Stomach (tissue), 8 donors: ENCODE measurements at regions not wholly inside any gene's neighbourhood (a gene's known extent, or its start where the extent isn't known, plus 50 kb on each side); places are given as distances from the start of the nearest gene placed in this dataset.

ENCODE experiments used
- DNase-seq, 2 donors: peaks; one replicate each; pipeline versions ENCODE4 v3.0.0 to v3.0.0-alpha.2; 2013 to 2019
- H3K27ac ChIP-seq, 5 donors: fragments of 200-600 bp in 4 of 5; sonication (generic) in 4 of 5; one replicate each; pipeline ENCODE4 v1.5.1; 2013 to 2019; ENCODE audit warnings: mild to moderate bottlenecking in 1 of 5, moderate library complexity in 1 of 5
- H3K27me3 ChIP-seq, 3 donors: fragments of 200-600 bp; sonication (generic); one replicate each; pipeline ENCODE4 v1.5.1; 2017 to 2019; ENCODE audit warnings: mixed run types in 1 of 3
- H3K36me3 ChIP-seq, 4 donors: fragments of 200-600 bp; sonication (generic); 1 replicate in 3 of 4; 2 replicates in 1 of 4; pipeline ENCODE4 v1.5.1; 2016 to 2019
- H3K4me1 ChIP-seq, 4 donors: fragments of 200-600 bp; sonication (generic); one replicate each; pipeline ENCODE4 v1.5.1; 2016 to 2019
- H3K4me3 ChIP-seq, 4 donors: fragments of 200-600 bp; sonication (generic) in 3 of 4; one replicate each; pipeline ENCODE4 v1.5.1; 2016 to 2019; ENCODE audit warnings: mild to moderate bottlenecking in 1 of 4
- H3K9me3 ChIP-seq, 4 donors: fragments of 200-600 bp; sonication (generic); one replicate each; pipeline ENCODE4 v1.5.1; 2016 to 2019
- EP300 ChIP-seq: sonication (generic); formaldehyde crosslinking; IDR thresholded peaks from one replicate; pipeline ENCODE4 v1.6.1; 2017; ENCODE audit warnings: antibody characterized with exemption
- POLR2A ChIP-seq, 4 donors: fragments of 450-650 bp; IDR thresholded peaks; one replicate each; pipeline ENCODE4 v1.6.1; 2016; ENCODE audit warnings: antibody characterized with exemption in 4 of 4, control low read depth in 2 of 4, mild to moderate bottlenecking in 1 of 4, moderate library complexity in 1 of 4
- POLR2AphosphoS5 ChIP-seq, 3 donors: sonication (generic); formaldehyde crosslinking; IDR thresholded peaks; one replicate each; pipeline ENCODE4 v1.6.1; 2016; ENCODE audit warnings: antibody characterized with exemption in 3 of 3
- WGBS, 5 donors: extraction: QIAGEN DNeasy Blood & Tissue Kit in 3 of 5; methylation state at CpG; one replicate each; pipeline versions ENCODE4 v1.1.5 to v1.1.7; 2013 to 2018; 5-methylcytosine and 5-hydroxymethylcytosine counted together
- intact Hi-C: fragments of 100-400 bp; cut with DNase I; formaldehyde crosslinking; loops from one replicate; pipeline ENCODE4 v1.15.1; 2023; ENCODE audit warnings: low total_unique reads
- TF ChIP-seq, protein P1 (sequence below), 7 experiments: fragments of 450-650 bp in 4 of 7; fragments of 200-600 bp in 3 of 7; sonication (generic) in 3 of 7; IDR thresholded peaks; one replicate each; pipeline ENCODE4 v1.5.1; 2016 to 2019; ENCODE audit warnings: antibody characterized with exemption in 7 of 7, control low read depth in 2 of 7, mild to moderate bottlenecking in 1 of 7
- donor health status: healthy with polysubstance abuse.
- donor health status: Bipolar disorder and iron deficiency.
- donor health status: healthy.

DNA sequence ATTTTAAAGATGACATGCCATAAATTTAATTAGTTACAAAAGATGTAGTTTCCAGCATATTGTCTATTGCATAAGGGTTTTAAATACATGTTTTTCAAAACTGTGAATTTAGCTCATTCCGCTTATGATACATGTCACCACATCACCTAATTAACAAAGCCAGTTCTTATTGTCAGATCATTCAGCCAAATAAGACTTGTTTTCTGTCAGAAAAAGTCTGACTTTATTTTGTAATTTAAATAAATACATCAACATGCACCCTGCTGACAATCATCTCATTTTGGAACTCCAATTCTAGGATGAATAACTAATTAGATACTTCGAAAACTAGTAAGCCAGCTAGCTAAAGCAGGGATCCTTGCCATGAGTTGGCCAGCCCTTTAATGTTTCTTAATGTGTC lies 110.9 kb upstream of the APP start:
- no peak for DNase-seq
- H3K36me3 ChIP-seq, result no peaks in the 10 kb centered on the region
- no peaks in the 10 kb centered on the region for H3K9me3 ChIP-seq
- TF ChIP-seq, protein P1, sequence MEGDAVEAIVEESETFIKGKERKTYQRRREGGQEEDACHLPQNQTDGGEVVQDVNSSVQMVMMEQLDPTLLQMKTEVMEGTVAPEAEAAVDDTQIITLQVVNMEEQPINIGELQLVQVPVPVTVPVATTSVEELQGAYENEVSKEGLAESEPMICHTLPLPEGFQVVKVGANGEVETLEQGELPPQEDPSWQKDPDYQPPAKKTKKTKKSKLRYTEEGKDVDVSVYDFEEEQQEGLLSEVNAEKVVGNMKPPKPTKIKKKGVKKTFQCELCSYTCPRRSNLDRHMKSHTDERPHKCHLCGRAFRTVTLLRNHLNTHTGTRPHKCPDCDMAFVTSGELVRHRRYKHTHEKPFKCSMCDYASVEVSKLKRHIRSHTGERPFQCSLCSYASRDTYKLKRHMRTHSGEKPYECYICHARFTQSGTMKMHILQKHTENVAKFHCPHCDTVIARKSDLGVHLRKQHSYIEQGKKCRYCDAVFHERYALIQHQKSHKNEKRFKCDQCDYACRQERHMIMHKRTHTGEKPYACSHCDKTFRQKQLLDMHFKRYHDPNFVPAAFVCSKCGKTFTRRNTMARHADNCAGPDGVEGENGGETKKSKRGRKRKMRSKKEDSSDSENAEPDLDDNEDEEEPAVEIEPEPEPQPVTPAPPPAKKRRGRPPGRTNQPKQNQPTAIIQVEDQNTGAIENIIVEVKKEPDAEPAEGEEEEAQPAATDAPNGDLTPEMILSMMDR (IDR thresholded peaks at IDR 0.05), result no peak
- TF ChIP-seq POLR2AphosphoS5 (IDR thresholded peaks at IDR 0.05) (no peak), POLR2A (IDR thresholded peaks at IDR 0.05) (no peak), EP300 (no peak)
- WGBS, 5 donors, result 84 to 95% (median 89%) methylated on average over 2 of the region's 2 CpGs
- intact Hi-C loops, result no loop called here
- no peak overlapping the region for H3K27ac ChIP-seq
- H3K27me3 ChIP-seq, result no peaks in the 10 kb centered on the region
- no peak overlapping the region for H3K4me3 ChIP-seq
- H3K4me1 ChIP-seq, result no peaks in the 10 kb centered on the region

DNA sequence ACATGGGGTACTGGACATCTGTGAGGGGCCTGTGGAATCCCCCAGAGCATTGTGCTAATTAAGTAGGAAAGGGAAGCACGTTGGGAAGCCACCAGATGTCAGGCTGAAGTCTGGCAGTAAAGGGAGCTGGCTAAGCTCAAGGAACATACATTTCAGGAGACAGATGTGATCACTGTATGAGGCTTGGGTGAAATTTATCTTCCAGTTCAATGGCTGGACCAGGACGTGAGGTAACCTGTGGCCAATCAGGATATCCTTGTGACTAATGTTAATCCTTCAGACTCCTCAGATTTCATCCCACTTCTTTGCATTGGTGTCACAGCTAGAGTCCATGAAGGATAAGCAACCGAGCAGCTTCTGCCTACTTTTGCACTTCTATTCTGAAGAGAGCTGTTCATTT lies 110.2 kb upstream of the APP start:
- intact Hi-C loops, result no loop called here
- H3K4me3 ChIP-seq, result no peak overlapping the region
- no peaks in the 10 kb centered on the region for H3K36me3 ChIP-seq
- H3K4me1 ChIP-seq, result no peaks in the 10 kb centered on the region
- no peak overlapping the region for H3K27ac ChIP-seq
- H3K27me3 ChIP-seq, result no peaks in the 10 kb centered on the region
- peaks cover 0 to 4% (median 0%) of the 10 kb centered on the region in 4 donors for H3K9me3 ChIP-seq
- DNase-seq, result peak in 1 of 2 donors; percentile 47
- WGBS, 5 donors, result 18 to 30% (median 24%) methylated on average over 3 of the region's 3 CpGs
- TF ChIP-seq POLR2A (IDR thresholded peaks at IDR 0.05), result no peak

DNA sequence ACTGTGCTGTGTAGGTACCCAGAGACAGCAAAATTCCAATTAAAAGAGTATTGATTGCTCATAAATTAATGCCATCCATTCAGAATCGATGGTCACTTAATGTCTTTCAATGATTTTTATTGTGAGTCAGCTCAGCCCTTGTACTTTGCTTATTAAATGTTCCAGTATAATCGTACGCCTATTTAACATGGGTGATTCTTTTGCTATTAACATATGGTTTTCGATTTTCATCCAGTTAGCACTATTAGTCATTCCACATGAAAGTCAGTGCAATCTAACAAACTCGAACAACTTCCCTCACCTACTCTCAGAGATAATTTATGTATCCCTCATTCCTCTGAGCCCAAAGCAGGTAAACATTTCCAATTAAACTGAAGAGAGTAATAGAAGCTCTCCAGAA lies 109.6 kb upstream of the APP start:
- Histone ChIP-seq H3K36me3 (no peaks in the 10 kb centered on the region), H3K27me3 (no peaks in the 10 kb centered on the region), H3K4me1 (no peaks in the 10 kb centered on the region), H3K9me3 (peaks cover 0 to 10% (median 3%) of the 10 kb centered on the region in 4 donors), H3K27ac (no peak overlapping the region), H3K4me3 (no peak overlapping the region)
- intact Hi-C loops, result no loop called here
- TF ChIP-seq POLR2A (IDR thresholded peaks at IDR 0.05) (no peak), POLR2AphosphoS5 (IDR thresholded peaks at IDR 0.05) (no peak), EP300 (no peak)
- TF ChIP-seq, protein P1 (IDR thresholded peaks at IDR 0.05), result no peak
- no peak for DNase-seq
- WGBS, 5 donors, result 82 to 89% (median 84%) methylated on average over 5 of the region's 5 CpGs

DNA sequence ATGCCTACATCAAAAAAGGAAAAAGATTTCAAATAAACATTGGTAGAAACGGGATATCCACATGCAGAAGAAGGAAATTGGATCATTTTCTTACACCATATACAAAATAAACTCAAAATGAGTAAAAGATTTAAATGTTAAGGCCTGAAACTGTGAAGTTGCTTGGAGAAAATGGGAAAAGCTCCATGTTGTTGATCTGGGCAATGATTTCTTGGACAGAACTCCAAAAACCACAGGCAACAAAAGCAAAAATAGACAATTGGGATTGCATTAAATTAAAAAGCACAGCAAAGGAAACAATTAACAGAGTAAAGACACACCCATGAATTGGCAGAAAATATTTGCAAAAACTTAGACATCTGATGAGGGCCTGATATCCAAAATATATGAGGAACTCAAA lies 105.2 kb upstream of the APP start:
- Histone ChIP-seq H3K4me3 (no peak overlapping the region), H3K27ac (no peak overlapping the region), H3K9me3 (peaks cover 0 to 52% (median 39%) of the 10 kb centered on the region in 4 donors), H3K4me1 (no peaks in the 10 kb centered on the region), H3K27me3 (no peaks in the 10 kb centered on the region), H3K36me3 (no peaks in the 10 kb centered on the region)
- no peak for DNase-seq
- TF ChIP-seq POLR2AphosphoS5 (IDR thresholded peaks at IDR 0.05) (no peak), POLR2A (IDR thresholded peaks at IDR 0.05) (no peak), EP300 (no peak)
- TF ChIP-seq, protein P1 (IDR thresholded peaks at IDR 0.05), result no peak
- intact Hi-C loops, result no loop called here
- 22 to 65% (median 35%) methylated on average over 1 of the region's 1 CpG for WGBS, 5 donors

DNA sequence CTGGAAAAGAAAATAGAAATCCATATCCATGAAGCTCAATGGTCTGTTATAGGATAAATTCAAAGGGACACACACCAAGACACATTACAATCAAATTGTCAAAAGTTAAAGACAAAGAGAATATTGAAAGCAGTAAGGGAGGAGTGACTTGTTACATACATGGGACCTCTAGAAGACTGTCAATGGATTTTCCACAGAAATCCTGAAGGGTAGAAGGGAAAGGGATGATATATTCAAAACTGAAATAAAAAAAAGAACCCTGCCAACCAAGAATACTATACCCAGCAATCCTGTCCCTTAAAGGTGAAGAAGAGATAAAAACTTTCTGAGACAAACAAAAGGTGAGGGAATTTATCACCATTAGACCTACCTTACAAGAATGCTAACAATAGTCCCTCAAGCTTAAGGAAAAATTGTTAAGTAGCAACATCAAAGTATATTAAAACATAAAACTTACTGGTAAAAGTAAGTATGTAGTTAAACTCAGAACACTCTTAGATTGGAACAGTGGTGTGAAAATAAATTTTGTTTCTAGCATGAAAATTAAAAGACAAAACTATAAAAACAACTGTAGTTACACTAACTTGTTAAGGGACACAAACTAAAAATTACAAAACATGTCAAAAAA lies 103.2 kb upstream of the APP start:
- DNase-seq, result no peak
- H3K27ac ChIP-seq, result no peak overlapping the region
- no peaks in the 10 kb centered on the region for H3K4me1 ChIP-seq
- H3K27me3 ChIP-seq, result no peaks in the 10 kb centered on the region
- H3K4me3 ChIP-seq, result no peak overlapping the region
- no peaks in the 10 kb centered on the region for H3K36me3 ChIP-seq
- peaks cover 0 to 52% (median 39%) of the 10 kb centered on the region in 4 donors for H3K9me3 ChIP-seq
- intact Hi-C loops, result no loop called here
- no peak for TF ChIP-seq POLR2A (IDR thresholded peaks at IDR 0.05)
- no peak for TF ChIP-seq EP300
- TF ChIP-seq, protein P1 (IDR thresholded peaks at IDR 0.05), result no peak
- no peak for TF ChIP-seq POLR2AphosphoS5 (IDR thresholded peaks at IDR 0.05)
